Thymus (tissue), 11 donors: ENCODE measurements at regions not wholly inside any gene's neighbourhood (a gene's known extent, or its start where the extent isn't known, plus 50 kb on each side); places are given as distances from the start of the nearest gene placed in this dataset.
"Not testable (repeated sequence)": the region's sequence is repeated elsewhere in the genome, so short reads cannot be mapped to it uniquely, and the experiment has no call there.

ENCODE experiments used
- DNase-seq, 9 donors: peaks; one replicate each; pipeline ENCODE4 v3.0.0-alpha.2; 2013; ENCODE audit warnings: low spot score in 9 of 9, low read depth in 6 of 9, missing footprints in 1 of 9
- H3K27ac ChIP-seq, 2 donors: one replicate each; pipeline ENCODE4 v1.5.1; 2013; ENCODE audit warnings: control low read depth in 1 of 2, low read depth in 1 of 2, low read length in 1 of 2, mild to moderate bottlenecking in 1 of 2, moderate library complexity in 1 of 2
- H3K27me3 ChIP-seq, 2 donors: one replicate each; pipeline ENCODE4 v1.5.1; 2013; ENCODE audit warnings: low read length in 1 of 2; ENCODE audit not compliant: control insufficient read depth in 2 of 2, insufficient read depth in 1 of 2
- H3K36me3 ChIP-seq, 2 donors: one replicate each; pipeline ENCODE4 v1.5.1; 2013; ENCODE audit warnings: low read length in 1 of 2, mild to moderate bottlenecking in 1 of 2, moderate library complexity in 1 of 2; ENCODE audit not compliant: control insufficient read depth in 2 of 2, insufficient read depth in 2 of 2
- H3K4me1 ChIP-seq, 2 donors: one replicate each; pipeline ENCODE4 v1.5.1; 2013; ENCODE audit warnings: low read length in 2 of 2; ENCODE audit not compliant: control insufficient read depth in 2 of 2, insufficient read depth in 2 of 2
- H3K4me3 ChIP-seq, 2 donors: one replicate each; pipeline ENCODE4 v1.5.1; 2013; ENCODE audit warnings: low read length in 2 of 2, control low read depth in 1 of 2, mild to moderate bottlenecking in 1 of 2
- H3K9me3 ChIP-seq, 2 donors: one replicate each; pipeline ENCODE4 v1.5.1; 2013; ENCODE audit warnings: low read length in 1 of 2, mild to moderate bottlenecking in 1 of 2; ENCODE audit not compliant: control insufficient read depth in 2 of 2, insufficient read depth in 1 of 2
- WGBS: extraction: QIAGEN DNeasy Blood & Tissue Kit; methylation state at CpG from one replicate; pipeline ENCODE4 v1.1.7; 2013; 5-methylcytosine and 5-hydroxymethylcytosine counted together
- donor health status: healthy.

GRCh38 chr12:102652645-102653313, 172.4 kb upstream of the IGF1 start:
- WGBS: 88% methylated on average over 4 of the region's 4 CpGs
- H3K27me3 ChIP-seq: no peaks in the 10 kb centered on the region
- H3K4me3 ChIP-seq: no peak overlapping the region
- peaks cover 0 to 4% of the 10 kb centered on the region in 2 donors for H3K9me3 ChIP-seq
- no peak for DNase-seq
- H3K27ac ChIP-seq: no peak overlapping the region
- no peaks in the 10 kb centered on the region for H3K4me1 ChIP-seq
- H3K36me3 ChIP-seq: no peaks in the 10 kb centered on the region

- H3K4me3 ChIP-seq: no peak overlapping the region
- no peaks in the 10 kb centered on the region for H3K27me3 ChIP-seq
- 89% methylated on average over 1 of the region's 1 CpG for WGBS
- no peaks in the 10 kb centered on the region for H3K4me1 ChIP-seq
- no peaks in the 10 kb centered on the region for H3K9me3 ChIP-seq
- H3K27ac ChIP-seq: no peak overlapping the region
- no peak for DNase-seq
- H3K36me3 ChIP-seq: no peaks in the 10 kb centered on the region
Measured at GRCh38 chr12:102645968-102646367, 165.6 kb upstream of the IGF1 start.

- H3K4me3 ChIP-seq: no peak overlapping the region
- H3K36me3 ChIP-seq: no peaks in the 10 kb centered on the region
- no peak for DNase-seq
- H3K9me3 ChIP-seq: no peaks in the 10 kb centered on the region
- no peaks in the 10 kb centered on the region for H3K4me1 ChIP-seq
- no peaks in the 10 kb centered on the region for H3K27me3 ChIP-seq
- 92% methylated on average over 2 of the region's 2 CpGs for WGBS
- H3K27ac ChIP-seq: no peak overlapping the region
Measured at GRCh38 chr12:102643879-102644575, 163.7 kb upstream of the IGF1 start.

DNA sequence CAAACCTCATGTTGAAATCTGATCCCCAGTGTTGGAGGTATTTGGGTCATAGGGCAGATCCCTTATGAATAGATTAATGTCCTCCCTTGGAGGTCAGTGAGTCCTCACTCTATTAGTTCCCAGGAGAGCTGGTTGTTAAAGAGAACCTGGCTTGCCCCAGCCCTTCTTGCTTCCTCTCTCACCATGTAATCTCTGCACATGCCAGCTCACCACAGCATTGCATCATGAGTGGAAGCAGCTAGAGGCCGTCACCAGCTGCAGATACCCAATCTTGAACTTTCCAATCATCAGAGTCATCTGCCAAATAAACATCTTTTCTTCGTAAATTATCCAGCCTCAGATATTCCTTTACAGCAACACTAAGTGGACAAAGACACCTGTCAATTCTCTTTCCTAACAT, 161.8 kb upstream of the IGF1 start:
- Histone ChIP-seq H3K4me1 (no peaks in the 10 kb centered on the region), H3K27me3 (no peaks in the 10 kb centered on the region), H3K27ac (no peak overlapping the region), H3K36me3 (no peaks in the 10 kb centered on the region), H3K4me3 (no peak overlapping the region), H3K9me3 (no peaks in the 10 kb centered on the region)
- 85% methylated on average over 2 of the region's 2 CpGs for WGBS
- no peak for DNase-seq

DNA sequence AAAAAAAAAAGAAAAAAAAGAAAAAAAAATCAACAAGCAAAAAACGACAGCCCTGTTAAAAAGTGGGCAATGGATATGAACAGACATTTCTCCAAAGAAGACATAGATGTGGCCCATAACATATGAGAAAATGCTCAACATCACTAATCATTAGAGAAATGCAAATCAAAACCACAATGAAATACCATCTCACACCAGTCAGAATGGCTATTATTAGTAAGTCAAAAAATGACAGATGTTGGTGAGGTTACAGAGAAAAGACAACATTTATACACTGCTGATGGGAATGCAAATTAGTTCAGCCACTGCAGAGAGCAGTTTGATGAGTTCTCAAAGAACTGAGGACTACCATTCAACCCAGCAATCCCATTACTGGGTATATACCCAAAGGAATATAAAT, 160.3 kb upstream of the IGF1 start:
- not testable (repeated sequence) for H3K27me3 ChIP-seq, H3K9me3 ChIP-seq, H3K4me1 ChIP-seq, DNase-seq, H3K4me3 ChIP-seq, H3K27ac ChIP-seq, H3K36me3 ChIP-seq
- 84% methylated on average over 1 of the region's 1 CpG for WGBS

DNA sequence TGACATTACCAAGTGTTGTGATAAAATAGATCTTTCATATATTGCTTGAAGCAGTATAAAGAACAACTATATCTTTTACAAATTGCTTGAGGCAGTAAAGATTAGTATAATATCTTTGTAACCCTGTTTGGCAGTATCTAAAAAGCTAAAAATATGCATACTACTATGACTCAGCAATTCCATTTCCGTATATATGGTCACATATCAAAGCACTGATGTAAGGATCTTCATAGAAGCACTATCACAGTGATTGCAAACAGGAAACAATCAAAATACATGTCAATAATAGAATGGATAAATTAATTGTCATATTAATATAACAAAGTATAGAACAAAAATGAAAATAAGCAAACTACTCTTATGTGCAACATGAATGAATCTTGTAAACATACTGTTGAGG, 158.4 kb upstream of the IGF1 start:
- no peaks in the 10 kb centered on the region for H3K4me1 ChIP-seq
- no peaks in the 10 kb centered on the region for H3K36me3 ChIP-seq
- 28% methylated on average over 1 of the region's 1 CpG for WGBS
- H3K9me3 ChIP-seq: no peaks in the 10 kb centered on the region
- DNase-seq: no peak
- no peaks in the 10 kb centered on the region for H3K27me3 ChIP-seq
- no peak overlapping the region for H3K27ac ChIP-seq
- no peak overlapping the region for H3K4me3 ChIP-seq

DNA sequence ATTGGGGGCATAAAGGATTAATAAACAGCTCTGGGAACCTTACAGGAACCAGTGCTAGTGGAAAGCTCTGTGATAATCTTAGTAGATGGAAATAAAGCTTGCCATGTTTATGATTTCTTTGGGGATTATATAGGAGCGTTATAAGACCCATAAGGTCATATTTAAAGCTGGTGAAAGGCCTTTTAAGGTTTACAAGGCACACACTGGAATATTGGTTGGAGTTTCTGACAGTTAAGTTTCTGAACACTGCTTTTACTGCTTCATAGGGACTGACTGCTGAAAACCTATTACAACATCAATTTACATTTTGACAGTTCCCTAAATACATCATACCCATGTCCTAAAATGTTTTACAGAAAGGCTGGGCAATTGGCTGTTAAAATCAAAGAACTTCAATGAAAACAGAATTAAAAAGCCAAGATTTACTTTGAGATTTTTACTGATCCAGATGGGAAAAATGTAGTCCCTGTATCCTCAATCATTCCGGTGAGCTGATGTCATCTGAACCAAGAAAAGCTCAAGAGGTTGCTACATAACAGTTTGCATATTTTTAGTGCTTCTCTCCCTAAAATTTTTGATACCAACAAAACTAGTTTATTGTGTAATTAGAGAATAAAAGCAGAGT, 153.7 kb upstream of the IGF1 start:
- no peaks in the 10 kb centered on the region for H3K36me3 ChIP-seq
- H3K4me3 ChIP-seq: no peak overlapping the region
- H3K9me3 ChIP-seq: no peaks in the 10 kb centered on the region
- DNase-seq: no peak
- no peaks in the 10 kb centered on the region for H3K4me1 ChIP-seq
- no peak overlapping the region for H3K27ac ChIP-seq
- no peaks in the 10 kb centered on the region for H3K27me3 ChIP-seq
- WGBS: 79% methylated on average over 2 of the region's 2 CpGs

DNA sequence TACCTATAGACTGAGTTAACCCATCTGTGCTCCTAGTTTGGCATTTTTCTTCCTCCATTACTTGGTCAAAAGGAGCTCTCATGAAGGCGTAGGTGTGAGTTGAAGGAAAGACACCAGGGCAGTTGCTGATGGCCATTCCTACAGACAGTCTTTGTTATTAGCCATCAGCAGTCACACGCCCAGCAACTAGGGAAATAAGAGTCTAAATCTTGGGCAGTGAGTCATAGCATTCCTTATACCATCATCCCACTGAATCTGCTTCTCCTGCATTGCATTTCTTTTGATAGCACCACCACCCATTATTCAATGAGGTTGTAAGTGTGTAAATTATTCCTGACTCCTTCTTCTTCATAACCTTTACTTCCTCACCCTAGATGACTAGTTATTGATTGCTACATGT, 150.9 kb upstream of the IGF1 start:
- no peaks in the 10 kb centered on the region for H3K4me1 ChIP-seq
- no peaks in the 10 kb centered on the region for H3K27me3 ChIP-seq
- no peak overlapping the region for H3K4me3 ChIP-seq
- no peaks in the 10 kb centered on the region for H3K9me3 ChIP-seq
- DNase-seq: no peak
- H3K36me3 ChIP-seq: no peaks in the 10 kb centered on the region
- WGBS: 90% methylated on average over 2 of the region's 2 CpGs
- H3K27ac ChIP-seq: no peak overlapping the region

- Histone ChIP-seq H3K4me3 (no peak overlapping the region), H3K27me3 (no peaks in the 10 kb centered on the region), H3K36me3 (no peaks in the 10 kb centered on the region), H3K9me3 (no peaks in the 10 kb centered on the region), H3K4me1 (no peaks in the 10 kb centered on the region), H3K27ac (no peak overlapping the region)
- WGBS: 98% methylated on average over 1 of the region's 1 CpG
- DNase-seq: no peak
Measured at GRCh38 chr12:102629262-102629888, 149.0 kb upstream of the IGF1 start.
